ENCODE measurements at regions not wholly inside any gene's neighbourhood (a gene's known extent, or its start where the extent isn't known, plus 50 kb on each side); places are given as distances from the start of the nearest gene placed in this dataset.

DNA sequence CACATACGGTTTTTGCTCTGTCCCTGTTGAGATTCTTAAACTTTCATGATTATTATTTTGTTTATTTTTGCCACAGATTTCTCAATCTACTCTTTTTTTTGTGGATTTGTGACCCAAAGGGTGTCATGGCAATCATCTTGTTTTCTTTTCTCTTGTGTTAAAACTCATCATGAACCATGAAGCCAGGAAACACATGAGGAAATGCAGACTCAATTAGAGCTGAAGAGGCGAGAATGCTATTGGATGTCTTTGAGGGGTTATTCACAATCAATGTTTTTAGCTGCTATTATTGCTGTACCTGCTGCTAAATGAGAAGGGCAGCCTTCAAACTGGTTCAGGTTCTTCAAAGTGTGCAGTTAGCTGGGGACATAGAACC is 99.5 kb upstream of the MMADHC start:
- no peak for TF ChIP-seq POLR2AphosphoS5 (IDR thresholded peaks at IDR 0.05; ENCODE audit: low read depth, low read length)
- no peak for TF ChIP-seq POLR2A (IDR thresholded peaks at IDR 0.05; ENCODE audit: low read depth, low read length)
- TF ChIP-seq TAF1 (IDR thresholded peaks at IDR 0.05; ENCODE audit: borderline replicate concordance, low read depth, low read length), result no peak
